HG02852 (cell line): ENCODE measurements at regions not wholly inside any gene's neighbourhood (a gene's known extent, or its start where the extent isn't known, plus 50 kb on each side); places are given as distances from the start of the nearest gene placed in this dataset.

Experiments used
- ATAC-seq: cut with Tn5 transposase; IDR thresholded peaks from one replicate; pipeline ENCODE4 v1.9.1; 2021; ENCODE audit warnings: mild to moderate bottlenecking, moderate library complexity; ENCODE audit not compliant: unreplicated experiment

DNA sequence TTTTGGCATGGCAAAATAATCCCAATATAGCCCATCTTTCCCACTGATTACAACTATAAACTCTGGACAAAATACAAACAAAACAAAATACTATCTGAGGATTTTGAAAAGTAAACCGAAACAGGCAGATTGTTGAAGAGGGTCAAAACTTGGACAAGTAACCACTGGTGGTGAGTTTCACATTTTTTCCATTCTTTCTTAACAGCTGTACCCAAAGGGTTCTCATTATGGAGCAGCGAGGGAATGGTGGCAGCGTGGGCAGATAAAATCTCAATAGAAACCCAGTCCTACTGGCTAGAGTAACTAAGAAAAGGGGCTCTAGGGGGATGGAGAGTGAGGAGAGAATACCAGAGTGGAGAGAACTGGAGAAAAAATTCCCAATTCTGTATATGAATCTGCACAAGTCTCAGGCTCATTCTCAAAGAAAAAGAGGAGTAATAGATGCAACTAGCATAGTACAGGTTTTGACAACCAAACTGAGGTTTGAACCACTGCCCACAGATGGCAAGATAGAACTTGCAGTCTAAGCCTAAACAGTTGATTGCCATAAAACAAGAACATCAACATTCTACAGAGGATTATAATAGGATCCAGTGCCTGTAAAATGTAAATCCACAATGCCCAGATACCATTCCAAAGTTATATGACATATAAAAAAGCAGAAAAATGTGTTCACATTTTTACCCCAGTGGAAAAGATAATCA lies 284.5 kb downstream of the KCNRG start:
- no peak for ATAC-seq

- no peak for ATAC-seq
Measured at GRCh38 chr13:50303963-50304721, 288.9 kb downstream of the KCNRG start.

DNA sequence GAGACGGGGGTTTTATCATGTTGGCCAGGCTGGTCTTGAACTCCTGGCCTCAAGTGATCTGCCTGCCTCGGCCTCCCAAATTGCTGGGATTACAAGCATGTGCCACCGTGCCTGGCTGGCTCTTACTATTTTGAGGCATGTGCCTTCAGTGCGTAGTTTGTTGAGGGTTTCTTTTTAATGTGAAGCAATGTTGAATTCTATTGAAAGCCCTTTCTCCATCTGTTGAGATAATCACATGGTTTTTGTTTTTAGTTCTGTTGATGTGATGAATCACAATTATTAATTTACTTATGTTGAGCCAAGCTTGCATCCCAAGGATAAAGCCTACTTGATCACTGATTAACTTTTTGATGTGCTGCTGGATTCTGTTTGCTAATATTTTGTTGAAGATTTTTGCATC lies 290.9 kb downstream of the KCNRG start:
- ATAC-seq, result no peak

DNA sequence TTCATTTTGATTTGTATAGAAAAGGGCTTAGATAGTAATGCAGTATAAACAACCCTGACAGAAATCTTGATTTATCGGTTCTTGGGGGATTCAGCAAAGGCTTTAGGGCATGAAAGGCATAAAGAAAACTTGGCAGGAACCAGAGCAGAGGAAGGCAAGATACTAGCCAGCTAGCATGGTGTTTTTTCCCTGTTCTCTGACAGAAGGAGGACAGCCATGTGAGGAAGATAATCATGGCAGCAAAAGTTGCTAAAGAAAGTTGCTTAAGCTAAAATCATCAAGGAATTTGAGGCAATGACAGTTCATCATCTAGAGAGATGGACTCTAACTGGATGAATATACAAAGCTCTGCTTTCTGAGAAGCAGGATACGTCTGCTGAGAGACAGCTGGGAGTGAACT lies 294.1 kb downstream of the KCNRG start:
- no peak for ATAC-seq

- no peak for ATAC-seq
Measured at GRCh38 chr13:50309882-50310594, 294.8 kb downstream of the KCNRG start.

GRCh38 chr13:50310734-50311133 lies 295.5 kb downstream of the KCNRG start:
- no peak for ATAC-seq

- ATAC-seq, result no peak
Measured at GRCh38 chr13:50318887-50319286, 303.6 kb downstream of the KCNRG start.

DNA sequence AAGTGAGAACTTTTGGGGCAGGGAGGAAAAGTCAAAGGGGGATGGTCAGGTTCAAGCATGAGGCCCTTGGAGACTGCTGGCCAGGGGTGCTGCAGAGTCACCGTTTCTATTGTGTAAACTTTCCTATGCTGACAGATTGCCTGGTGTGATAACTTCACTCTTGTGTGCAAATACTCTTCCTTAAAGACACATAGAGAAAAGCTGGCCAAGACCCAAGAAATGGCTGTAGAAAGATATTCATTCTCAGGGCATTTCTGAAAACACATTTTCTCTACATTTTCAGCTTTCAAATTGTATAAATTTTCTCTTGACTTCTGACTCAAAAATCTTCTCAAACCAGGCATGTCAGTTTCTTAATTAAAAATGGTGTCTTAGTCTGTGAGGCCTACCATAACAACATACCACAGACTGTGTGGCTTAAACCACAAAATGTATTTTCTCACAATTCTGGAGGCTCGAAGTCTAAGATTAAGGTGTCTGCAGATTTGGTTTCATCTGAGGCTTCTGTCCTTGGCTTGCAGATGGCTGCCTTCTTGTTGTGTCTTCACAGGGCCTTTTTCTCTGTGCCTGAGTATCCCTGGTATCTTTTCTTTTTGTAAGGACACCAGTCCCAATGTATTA lies 304.5 kb downstream of the KCNRG start:
- ATAC-seq, result no peak

DNA sequence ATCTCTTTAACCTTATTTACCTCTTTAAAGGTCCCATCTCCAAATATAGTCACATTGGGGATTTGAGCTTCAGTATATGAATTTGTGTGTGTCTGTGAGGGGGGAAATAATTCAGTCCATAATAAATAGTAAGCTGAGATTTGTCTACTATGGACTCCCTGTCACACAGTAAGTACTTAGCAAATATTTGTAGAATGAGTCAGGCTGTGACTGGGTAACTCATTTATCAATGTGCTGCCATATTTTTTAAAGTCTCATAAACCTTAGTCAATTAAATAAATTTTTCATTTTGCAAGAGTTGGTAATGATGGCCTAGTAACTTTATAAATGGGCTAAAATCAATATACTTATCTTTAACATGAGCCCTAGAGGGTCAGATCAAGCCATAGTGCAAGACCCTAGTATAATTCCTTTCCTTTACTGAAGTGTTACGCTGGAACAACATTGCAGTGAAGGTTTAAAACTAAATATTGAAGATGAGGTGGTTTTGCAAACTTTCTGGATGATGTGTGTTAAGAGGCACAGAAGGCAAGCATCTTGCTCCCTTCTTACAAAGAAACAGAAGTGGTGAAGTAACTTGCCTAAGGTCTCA lies 305.1 kb downstream of the KCNRG start:
- ATAC-seq, result no peak

DNA sequence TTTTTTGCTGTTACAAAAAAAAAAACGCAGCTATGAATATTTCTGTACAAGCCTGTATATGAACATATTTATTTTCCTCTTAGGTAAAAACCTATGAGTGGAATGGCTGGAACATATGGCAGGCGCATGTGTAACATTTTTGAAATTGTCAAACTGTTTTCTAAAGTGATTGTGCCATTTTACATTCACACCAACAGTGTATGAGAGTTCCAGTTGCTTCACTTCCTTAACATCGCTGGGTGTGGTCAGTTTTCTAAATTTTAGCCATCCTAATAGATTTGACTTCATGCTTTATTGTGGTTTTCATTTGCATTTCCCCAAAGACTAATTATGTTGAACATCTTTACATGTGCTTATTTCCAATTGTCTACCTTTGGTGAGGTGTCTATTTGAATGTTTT lies 306.8 kb downstream of the KCNRG start:
- no peak for ATAC-seq

DNA sequence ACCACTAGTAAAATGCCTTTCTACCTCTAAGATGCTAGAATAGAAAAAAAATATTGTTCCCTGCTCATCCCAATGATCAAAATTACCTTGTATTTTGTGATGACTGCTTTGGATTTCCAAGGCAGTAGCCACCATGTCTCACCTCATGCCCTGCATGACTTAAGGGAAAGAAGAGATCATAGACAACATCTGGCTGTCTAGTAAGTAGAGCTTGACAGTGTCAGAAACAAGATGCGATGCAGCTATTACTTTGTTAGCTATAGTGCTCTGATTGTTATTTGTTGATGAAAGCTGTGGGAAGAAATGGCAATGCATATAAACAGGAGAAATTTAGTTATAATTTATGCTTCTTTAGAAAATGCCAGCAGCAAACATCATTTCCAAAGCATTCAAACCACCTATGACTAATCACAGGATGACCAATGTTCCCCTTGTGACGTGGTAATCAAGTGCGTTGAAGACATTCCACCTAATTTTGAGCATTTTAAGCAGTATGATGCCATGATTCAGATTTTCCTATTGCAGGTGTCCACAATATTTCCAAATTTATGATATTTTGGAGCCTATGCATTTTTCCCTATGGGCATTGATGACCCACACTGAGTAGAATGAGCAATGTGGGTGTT lies 308.3 kb downstream of the KCNRG start:
- no peak for ATAC-seq

GRCh38 chr13:50326271-50326670 lies 311.0 kb downstream of the KCNRG start:
- no peak for ATAC-seq

DNA sequence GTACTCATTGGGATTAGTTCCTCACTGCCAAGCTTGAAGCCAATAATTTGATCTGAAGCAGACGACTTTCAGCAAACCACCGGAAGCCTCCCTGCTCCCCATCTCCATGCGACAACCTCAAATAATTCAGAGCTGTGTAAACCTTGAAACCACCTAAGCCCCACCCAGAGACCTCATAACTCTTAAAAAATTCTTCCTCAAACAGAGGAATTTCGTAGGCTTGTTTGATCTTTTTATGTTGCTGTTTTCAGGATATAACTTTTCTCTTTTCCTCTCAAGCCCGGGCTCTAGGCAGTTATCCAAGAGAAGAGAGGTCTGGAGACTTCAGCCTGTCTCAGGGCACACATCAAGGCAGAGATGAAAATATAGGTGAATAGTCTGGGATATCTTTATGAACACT lies 311.6 kb downstream of the KCNRG start:
- no peak for ATAC-seq

DNA sequence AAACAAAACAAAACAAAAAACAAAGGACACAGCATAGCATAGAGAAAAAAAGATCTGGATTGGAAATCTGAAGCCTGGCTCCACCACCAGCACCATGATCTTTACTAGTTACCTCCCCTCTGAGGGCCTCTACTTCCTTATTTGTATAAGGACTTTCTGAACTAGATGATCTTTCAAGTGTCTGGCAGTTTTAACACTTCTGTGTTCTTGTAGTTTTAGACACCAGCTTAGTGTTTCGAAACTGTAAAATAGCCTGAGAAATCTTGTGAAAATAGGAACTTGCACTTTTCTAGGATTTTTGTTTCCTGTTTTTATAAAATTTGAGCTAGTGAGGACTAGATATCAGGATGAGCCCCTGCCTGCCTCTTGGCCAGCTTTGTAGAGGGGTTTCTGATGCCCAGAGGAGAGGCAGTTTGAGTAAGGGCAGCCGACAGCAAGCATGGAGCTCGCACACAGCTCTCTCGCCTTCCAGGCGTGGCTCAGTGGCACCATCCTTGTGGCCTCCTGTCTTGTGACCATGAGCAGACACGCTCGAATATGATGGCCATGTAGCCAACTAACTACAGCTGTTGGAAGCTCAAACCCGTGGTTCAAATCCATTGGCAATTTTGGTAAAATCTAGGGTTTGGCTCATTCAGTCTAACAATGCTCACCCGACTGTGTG lies 319.0 kb downstream of the KCNRG start:
- no peak for ATAC-seq

- no peak for ATAC-seq
Measured at GRCh38 chr13:50334944-50335343, 319.7 kb downstream of the KCNRG start.

- no peak for ATAC-seq
Measured at GRCh38 chr13:50339271-50339670, 324.0 kb downstream of the KCNRG start.

DNA sequence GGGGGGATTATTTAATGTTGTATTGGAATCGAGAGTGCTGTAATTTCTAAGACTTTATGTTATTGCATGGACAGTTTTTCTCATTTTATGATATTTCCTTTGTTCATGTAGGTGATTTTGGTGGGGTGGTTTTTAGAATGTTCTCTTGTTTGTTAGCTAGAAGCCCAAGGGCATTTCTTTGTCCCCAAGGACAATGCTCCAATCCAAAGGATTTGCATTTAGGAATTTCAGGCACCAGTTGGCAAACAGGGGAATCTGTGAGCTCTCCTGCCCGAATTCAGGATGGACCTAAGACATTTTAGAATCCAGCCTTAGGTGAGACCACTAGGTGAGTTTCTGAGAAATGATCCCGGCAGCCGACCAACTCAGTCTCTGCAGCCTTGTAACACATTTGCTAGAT lies 324.9 kb downstream of the KCNRG start:
- no peak for ATAC-seq

GRCh38 chr13:50340551-50341287 lies 325.5 kb downstream of the KCNRG start:
- no peak for ATAC-seq

DNA sequence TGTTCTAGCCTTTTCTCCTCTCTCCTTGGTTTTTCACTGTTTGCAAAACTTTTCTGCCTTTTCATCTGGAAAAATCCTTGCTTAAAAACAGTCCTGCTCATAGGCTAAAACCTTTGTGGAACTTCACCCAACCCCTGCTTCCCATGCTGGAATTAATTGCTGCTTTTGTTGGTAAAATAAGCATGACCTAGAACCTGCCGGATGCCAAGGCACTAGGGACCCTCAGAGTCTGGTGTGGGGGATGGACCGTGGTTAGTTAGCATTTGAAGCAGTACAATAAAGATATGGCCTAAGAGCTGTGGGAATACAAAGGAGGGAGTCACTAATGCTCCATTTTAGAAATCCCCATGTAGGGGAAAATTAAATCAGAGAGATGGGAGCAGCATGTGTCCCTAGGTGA lies 326.3 kb downstream of the KCNRG start:
- ATAC-seq, result no peak
